ENCODE measurements at regions not wholly inside any gene's neighbourhood (a gene's known extent, or its start where the extent isn't known, plus 50 kb on each side); places are given as distances from the start of the nearest gene placed in this dataset.

- no peaks in the 10 kb centered on the region for H3K79me2 ChIP-seq (replicated peaks; ENCODE audit: insufficient read depth)
- Mint-ChIP-seq H3K27me3 (ENCODE audit: insufficient read depth, low read depth, poor library complexity) (no peaks in the 10 kb centered on the region), H3K36me3 (ENCODE audit: low read depth) (no peaks in the 10 kb centered on the region; the same call in 2 of the 3 replicates), H3K4me1 (no peaks in the 10 kb centered on the region), H3K27ac (no peak overlapping the region), H3K4me3 (no peak overlapping the region), H3K9me3 (peaks cover 11% of the 10 kb centered on the region)
- H3K4me3 ChIP-seq: no peak overlapping the region
- DNase-seq (ENCODE audit: low spot score) (no peak), ATAC-seq (no peak)
- no peak overlapping the region for H2AFZ ChIP-seq
- TF ChIP-seq, protein P1, sequence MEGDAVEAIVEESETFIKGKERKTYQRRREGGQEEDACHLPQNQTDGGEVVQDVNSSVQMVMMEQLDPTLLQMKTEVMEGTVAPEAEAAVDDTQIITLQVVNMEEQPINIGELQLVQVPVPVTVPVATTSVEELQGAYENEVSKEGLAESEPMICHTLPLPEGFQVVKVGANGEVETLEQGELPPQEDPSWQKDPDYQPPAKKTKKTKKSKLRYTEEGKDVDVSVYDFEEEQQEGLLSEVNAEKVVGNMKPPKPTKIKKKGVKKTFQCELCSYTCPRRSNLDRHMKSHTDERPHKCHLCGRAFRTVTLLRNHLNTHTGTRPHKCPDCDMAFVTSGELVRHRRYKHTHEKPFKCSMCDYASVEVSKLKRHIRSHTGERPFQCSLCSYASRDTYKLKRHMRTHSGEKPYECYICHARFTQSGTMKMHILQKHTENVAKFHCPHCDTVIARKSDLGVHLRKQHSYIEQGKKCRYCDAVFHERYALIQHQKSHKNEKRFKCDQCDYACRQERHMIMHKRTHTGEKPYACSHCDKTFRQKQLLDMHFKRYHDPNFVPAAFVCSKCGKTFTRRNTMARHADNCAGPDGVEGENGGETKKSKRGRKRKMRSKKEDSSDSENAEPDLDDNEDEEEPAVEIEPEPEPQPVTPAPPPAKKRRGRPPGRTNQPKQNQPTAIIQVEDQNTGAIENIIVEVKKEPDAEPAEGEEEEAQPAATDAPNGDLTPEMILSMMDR (conservative IDR thresholded peaks at IDR 0.05; ENCODE audit: low read depth in 2 of 2): no peak
- TF ChIP-seq EZH2 (IDR thresholded peaks at IDR 0.05; ENCODE audit: low read depth, unreplicated experiment) (no peak), EZH2phosphoT487 (IDR thresholded peaks at IDR 0.05; ENCODE audit: unreplicated experiment) (no peak), NANOG (IDR thresholded peaks at IDR 0.05; ENCODE audit: borderline replicate concordance) (no peak), CREB1 (CRISPR knock-in tag; IDR thresholded peaks at IDR 0.05; ENCODE audit: low read depth) (no peak), POLR2AphosphoS5 (IDR thresholded peaks at IDR 0.05; ENCODE audit: low read depth) (no peak)
- TF ChIP-seq, protein P2, sequence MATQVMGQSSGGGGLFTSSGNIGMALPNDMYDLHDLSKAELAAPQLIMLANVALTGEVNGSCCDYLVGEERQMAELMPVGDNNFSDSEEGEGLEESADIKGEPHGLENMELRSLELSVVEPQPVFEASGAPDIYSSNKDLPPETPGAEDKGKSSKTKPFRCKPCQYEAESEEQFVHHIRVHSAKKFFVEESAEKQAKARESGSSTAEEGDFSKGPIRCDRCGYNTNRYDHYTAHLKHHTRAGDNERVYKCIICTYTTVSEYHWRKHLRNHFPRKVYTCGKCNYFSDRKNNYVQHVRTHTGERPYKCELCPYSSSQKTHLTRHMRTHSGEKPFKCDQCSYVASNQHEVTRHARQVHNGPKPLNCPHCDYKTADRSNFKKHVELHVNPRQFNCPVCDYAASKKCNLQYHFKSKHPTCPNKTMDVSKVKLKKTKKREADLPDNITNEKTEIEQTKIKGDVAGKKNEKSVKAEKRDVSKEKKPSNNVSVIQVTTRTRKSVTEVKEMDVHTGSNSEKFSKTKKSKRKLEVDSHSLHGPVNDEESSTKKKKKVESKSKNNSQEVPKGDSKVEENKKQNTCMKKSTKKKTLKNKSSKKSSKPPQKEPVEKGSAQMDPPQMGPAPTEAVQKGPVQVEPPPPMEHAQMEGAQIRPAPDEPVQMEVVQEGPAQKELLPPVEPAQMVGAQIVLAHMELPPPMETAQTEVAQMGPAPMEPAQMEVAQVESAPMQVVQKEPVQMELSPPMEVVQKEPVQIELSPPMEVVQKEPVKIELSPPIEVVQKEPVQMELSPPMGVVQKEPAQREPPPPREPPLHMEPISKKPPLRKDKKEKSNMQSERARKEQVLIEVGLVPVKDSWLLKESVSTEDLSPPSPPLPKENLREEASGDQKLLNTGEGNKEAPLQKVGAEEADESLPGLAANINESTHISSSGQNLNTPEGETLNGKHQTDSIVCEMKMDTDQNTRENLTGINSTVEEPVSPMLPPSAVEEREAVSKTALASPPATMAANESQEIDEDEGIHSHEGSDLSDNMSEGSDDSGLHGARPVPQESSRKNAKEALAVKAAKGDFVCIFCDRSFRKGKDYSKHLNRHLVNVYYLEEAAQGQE (IDR thresholded peaks at IDR 0.05; ENCODE audit: unreplicated experiment): no peak
- TF ChIP-seq, protein P3, sequence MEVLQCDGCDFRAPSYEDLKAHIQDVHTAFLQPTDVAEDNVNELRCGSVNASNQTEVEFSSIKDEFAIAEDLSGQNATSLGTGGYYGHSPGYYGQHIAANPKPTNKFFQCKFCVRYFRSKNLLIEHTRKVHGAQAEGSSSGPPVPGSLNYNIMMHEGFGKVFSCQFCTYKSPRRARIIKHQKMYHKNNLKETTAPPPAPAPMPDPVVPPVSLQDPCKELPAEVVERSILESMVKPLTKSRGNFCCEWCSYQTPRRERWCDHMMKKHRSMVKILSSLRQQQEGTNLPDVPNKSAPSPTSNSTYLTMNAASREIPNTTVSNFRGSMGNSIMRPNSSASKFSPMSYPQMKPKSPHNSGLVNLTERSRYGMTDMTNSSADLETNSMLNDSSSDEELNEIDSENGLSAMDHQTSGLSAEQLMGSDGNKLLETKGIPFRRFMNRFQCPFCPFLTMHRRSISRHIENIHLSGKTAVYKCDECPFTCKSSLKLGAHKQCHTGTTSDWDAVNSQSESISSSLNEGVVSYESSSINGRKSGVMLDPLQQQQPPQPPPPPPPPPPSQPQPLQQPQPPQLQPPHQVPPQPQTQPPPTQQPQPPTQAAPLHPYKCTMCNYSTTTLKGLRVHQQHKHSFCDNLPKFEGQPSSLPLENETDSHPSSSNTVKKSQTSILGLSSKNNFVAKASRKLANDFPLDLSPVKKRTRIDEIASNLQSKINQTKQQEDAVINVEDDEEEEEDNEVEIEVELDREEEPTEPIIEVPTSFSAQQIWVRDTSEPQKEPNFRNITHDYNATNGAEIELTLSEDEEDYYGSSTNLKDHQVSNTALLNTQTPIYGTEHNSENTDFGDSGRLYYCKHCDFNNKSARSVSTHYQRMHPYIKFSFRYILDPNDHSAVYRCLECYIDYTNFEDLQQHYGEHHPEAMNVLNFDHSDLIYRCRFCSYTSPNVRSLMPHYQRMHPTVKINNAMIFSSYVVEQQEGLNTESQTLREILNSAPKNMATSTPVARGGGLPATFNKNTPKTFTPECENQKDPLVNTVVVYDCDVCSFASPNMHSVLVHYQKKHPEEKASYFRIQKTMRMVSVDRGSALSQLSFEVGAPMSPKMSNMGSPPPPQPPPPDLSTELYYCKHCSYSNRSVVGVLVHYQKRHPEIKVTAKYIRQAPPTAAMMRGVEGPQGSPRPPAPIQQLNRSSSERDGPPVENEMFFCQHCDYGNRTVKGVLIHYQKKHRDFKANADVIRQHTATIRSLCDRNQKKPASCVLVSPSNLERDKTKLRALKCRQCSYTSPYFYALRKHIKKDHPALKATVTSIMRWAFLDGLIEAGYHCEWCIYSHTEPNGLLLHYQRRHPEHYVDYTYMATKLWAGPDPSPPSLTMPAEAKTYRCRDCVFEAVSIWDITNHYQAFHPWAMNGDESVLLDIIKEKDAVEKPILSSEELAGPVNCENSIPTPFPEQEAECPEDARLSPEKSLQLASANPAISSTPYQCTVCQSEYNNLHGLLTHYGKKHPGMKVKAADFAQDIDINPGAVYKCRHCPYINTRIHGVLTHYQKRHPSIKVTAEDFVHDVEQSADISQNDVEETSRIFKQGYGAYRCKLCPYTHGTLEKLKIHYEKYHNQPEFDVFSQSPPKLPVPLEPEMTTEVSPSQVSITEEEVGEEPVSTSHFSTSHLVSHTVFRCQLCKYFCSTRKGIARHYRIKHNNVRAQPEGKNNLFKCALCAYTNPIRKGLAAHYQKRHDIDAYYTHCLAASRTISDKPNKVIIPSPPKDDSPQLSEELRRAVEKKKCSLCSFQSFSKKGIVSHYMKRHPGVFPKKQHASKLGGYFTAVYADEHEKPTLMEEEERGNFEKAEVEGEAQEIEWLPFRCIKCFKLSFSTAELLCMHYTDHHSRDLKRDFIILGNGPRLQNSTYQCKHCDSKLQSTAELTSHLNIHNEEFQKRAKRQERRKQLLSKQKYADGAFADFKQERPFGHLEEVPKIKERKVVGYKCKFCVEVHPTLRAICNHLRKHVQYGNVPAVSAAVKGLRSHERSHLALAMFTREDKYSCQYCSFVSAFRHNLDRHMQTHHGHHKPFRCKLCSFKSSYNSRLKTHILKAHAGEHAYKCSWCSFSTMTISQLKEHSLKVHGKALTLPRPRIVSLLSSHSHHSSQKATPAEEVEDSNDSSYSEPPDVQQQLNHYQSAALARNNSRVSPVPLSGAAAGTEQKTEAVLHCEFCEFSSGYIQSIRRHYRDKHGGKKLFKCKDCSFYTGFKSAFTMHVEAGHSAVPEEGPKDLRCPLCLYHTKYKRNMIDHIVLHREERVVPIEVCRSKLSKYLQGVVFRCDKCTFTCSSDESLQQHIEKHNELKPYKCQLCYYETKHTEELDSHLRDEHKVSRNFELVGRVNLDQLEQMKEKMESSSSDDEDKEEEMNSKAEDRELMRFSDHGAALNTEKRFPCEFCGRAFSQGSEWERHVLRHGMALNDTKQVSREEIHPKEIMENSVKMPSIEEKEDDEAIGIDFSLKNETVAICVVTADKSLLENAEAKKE (CRISPR knock-in tag; IDR thresholded peaks at IDR 0.05): no peak
- TF ChIP-seq, protein P4, sequence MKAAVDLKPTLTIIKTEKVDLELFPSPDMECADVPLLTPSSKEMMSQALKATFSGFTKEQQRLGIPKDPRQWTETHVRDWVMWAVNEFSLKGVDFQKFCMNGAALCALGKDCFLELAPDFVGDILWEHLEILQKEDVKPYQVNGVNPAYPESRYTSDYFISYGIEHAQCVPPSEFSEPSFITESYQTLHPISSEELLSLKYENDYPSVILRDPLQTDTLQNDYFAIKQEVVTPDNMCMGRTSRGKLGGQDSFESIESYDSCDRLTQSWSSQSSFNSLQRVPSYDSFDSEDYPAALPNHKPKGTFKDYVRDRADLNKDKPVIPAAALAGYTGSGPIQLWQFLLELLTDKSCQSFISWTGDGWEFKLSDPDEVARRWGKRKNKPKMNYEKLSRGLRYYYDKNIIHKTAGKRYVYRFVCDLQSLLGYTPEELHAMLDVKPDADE (IDR thresholded peaks at IDR 0.05): no peak
- no peak overlapping the region for H3K4me2 ChIP-seq
- H3K27ac ChIP-seq (ENCODE audit: low read depth): no peak overlapping the region
- H4K20me1 ChIP-seq (replicated peaks; ENCODE audit: insufficient read depth): no peaks in the 10 kb centered on the region
- H3K4me1 ChIP-seq (ENCODE audit: insufficient read depth): no peaks in the 10 kb centered on the region
- no peaks in the 10 kb centered on the region for H3K36me3 ChIP-seq (ENCODE audit: insufficient read depth)
- H3F3A ChIP-seq (replicated peaks; ENCODE audit: low read depth): no peaks in the 10 kb centered on the region
- no peaks in the 10 kb centered on the region for H3K27me3 ChIP-seq (ENCODE audit: insufficient read depth)
- no peaks in the 10 kb centered on the region; the same call in 1 of the 2 replicates for H3K9me2 ChIP-seq (ENCODE audit: insufficient read depth)
Observed at GRCh38 chr18:69261406-69261805, 139.3 kb upstream of the DOK6 start.
